SK-N-MC (cell line): ENCODE measurements at regions not wholly inside any gene's neighbourhood (a gene's known extent, or its start where the extent isn't known, plus 50 kb on each side); places are given as distances from the start of the nearest gene placed in this dataset.

ENCODE experiments used
- DNase-seq: peaks from one replicate; pipeline ENCODE4 v3.0.0-alpha.2; 2011; ENCODE audit warnings: low read depth, low spot score
- H3K27ac ChIP-seq: fragments of 200-600 bp; sonication (generic); 2 replicates; pipeline ENCODE4 v1.5.1; 2016; ENCODE audit warnings: mixed run types
- H3K36me3 ChIP-seq: fragments of 200-600 bp; sonication (generic); 2 replicates; pipeline ENCODE4 v1.6.1; 2017; ENCODE audit warnings: antibody characterized with exemption, low read length, mixed read lengths; ENCODE audit not compliant: insufficient read depth
- H3K4me3 ChIP-seq: fragments of 200-600 bp; sonication (generic); 2 replicates; pipeline ENCODE4 v1.5.1; 2016
- H3K9ac ChIP-seq: fragments of 200-600 bp; sonication (generic); 2 replicates; pipeline ENCODE4 v1.8.0; 2017; ENCODE audit warnings: mixed run types, mixed read lengths; ENCODE audit not compliant: insufficient read length
- H3K9me3 ChIP-seq: fragments of 200-600 bp; sonication (generic); 2 replicates; pipeline ENCODE4 v1.6.1; 2017; ENCODE audit warnings: low read depth, mild to moderate bottlenecking, antibody characterized with exemption, low read length, moderate library complexity, mixed read lengths
- EZH2 ChIP-seq: fragments of 200-600 bp; sonication (generic); IDR thresholded peaks from one replicate; pipeline ENCODE4 v1.6.1; 2017; ENCODE audit warnings: antibody characterized with exemption
- FOXP2 ChIP-seq: optimal IDR thresholded peaks from 2 replicates; pipeline ENCODE3; 2011; ENCODE audit warnings: mild to moderate bottlenecking, moderate library complexity; ENCODE audit not compliant: insufficient read depth; ENCODE audit errors: extremely low read length, control extremely low read depth
- POLR2AphosphoS5 ChIP-seq: IDR thresholded peaks from 2 replicates; pipeline ENCODE4 v1.6.1; 2012; ENCODE audit warnings: mild to moderate bottlenecking, low read depth, low read length, borderline replicate concordance

DNA sequence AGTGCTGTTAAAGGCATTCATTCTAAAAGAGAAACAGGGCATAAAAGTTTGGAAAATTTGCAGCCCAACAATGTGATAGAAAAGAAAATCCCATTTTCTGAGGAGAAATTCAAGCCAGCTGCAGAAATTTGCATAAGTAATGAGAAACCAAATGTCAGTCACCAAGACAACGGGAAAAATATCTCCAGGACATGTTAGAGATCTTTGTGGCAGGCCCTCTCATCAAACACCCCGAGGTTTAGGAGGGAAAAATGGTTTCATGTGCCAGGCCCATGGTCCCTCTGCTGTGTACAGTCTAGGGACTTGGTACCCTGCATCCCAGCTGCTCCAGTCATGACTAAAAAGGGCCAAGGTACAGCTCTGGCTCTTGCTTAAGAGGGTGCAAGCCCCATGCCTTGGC, 251.0 kb upstream of the FAR2 start:
- no peak overlapping the region for H3K9ac ChIP-seq
- no peak overlapping the region for H3K27ac ChIP-seq
- no peak for DNase-seq
- no peaks in the 10 kb centered on the region for H3K36me3 ChIP-seq
- no peaks in the 10 kb centered on the region for H3K9me3 ChIP-seq
- no peak overlapping the region for H3K4me3 ChIP-seq
- TF ChIP-seq POLR2AphosphoS5 (no peak), FOXP2 (no peak), EZH2 (no peak)

DNA sequence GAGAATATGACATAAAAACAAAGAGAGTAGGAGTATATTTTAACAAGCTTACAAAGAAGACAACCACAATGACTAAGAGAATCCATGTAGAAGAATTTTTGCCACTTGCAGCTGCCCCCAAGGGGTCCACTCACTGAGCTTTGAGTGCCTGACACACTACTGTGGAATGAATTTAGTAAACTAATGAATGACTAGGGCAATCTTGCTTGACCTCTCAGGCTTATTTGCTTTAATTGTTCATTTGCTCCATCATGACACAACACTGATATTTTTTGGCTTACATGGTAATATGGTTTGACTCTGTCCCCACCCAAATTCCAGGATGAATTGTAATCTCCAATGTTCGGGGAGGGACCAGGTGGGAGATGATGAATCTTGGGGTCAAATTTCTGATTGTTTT, 249.1 kb upstream of the FAR2 start:
- no peaks in the 10 kb centered on the region for H3K9me3 ChIP-seq
- DNase-seq, result no peak
- no peak overlapping the region for H3K4me3 ChIP-seq
- H3K27ac ChIP-seq, result no peak overlapping the region
- no peak for TF ChIP-seq FOXP2
- TF ChIP-seq POLR2AphosphoS5, result no peak
- no peak for TF ChIP-seq EZH2
- no peak overlapping the region for H3K9ac ChIP-seq
- H3K36me3 ChIP-seq, result no peaks in the 10 kb centered on the region

DNA sequence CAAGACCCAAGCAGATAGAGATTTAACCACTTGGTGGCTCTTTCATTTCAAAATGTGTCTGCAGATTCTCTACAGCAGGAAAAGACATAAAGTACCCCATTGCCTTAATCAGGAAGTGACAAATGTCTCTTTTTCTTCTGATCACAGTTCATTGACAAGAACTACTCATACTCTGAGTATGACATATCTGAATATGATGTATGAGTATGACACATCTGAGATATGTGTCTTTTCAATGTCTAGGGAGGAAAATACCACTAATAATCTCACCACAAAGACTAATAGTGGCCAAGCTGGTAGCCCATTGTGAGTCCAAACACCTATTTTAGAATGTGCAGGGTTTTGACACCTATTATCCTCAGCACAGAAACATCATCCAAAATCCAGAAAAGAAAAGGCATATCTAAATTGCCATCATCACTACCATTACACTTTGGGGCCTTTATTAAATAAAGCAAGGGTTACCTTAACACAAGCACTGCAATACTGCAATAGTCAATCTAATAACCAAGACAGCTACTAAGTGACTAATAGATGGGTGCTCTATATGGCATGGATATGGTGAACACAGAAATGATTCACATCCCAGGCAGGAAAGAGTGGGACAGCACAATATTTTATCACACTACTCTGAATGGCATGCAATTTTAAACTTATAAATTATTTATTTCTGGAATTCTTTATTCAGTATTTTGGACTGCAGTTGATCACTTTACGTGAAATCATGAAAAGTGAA, 243.7 kb upstream of the FAR2 start:
- no peaks in the 10 kb centered on the region for H3K36me3 ChIP-seq
- H3K9me3 ChIP-seq, result no peaks in the 10 kb centered on the region
- no peak overlapping the region for H3K4me3 ChIP-seq
- no peak overlapping the region for H3K9ac ChIP-seq
- H3K27ac ChIP-seq, result no peak overlapping the region
- DNase-seq, result no peak
- TF ChIP-seq FOXP2, result no peak
- no peak for TF ChIP-seq EZH2
- TF ChIP-seq POLR2AphosphoS5, result no peak

DNA sequence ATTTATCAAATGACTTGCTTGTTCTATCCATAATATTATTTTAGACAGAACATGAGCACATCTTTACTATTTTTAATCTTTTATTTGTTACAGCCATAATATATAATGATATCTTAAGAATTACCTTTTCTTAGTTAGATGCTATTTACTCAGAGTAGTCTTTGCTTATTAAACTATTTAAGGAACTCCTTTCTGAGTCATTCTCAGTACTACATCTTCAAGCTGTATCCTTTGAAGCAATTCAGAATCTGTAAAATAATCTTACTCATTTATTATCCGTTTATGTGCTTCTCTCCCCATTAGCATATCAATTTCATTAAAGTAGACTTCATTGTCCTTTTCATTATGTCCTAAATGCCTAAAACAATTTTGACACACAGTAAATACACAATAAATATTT, 240.4 kb upstream of the FAR2 start:
- TF ChIP-seq FOXP2 (no peak), EZH2 (no peak), POLR2AphosphoS5 (no peak)
- Histone ChIP-seq H3K9ac (no peak overlapping the region), H3K36me3 (no peaks in the 10 kb centered on the region)

DNA sequence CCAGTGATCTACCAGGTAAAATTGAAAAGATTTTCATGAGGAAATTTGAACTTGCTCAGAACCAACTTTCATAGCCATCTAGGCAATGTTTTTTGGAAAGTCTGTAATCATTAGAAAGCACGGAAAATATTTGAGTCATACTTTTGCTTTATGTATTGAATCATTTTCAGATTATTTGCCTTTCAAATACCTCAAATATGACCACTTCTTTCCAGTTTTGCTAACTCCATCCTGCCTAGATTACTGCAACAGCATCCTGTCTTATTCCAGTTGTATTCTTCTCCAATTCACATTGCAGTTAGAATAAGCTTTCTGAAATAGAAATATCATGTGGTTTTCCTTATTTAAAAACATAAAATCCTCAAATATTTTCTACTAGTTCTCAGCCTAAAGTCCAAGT, 239.8 kb upstream of the FAR2 start:
- peaks cover 2% of the 10 kb centered on the region; the same call in 1 of the 2 replicates for H3K9me3 ChIP-seq
- H3K36me3 ChIP-seq, result no peaks in the 10 kb centered on the region
- H3K4me3 ChIP-seq, result no peak overlapping the region
- no peak overlapping the region for H3K9ac ChIP-seq
- H3K27ac ChIP-seq, result no peak overlapping the region
- TF ChIP-seq FOXP2, result no peak
- TF ChIP-seq EZH2, result no peak
- no peak for TF ChIP-seq POLR2AphosphoS5
- no peak for DNase-seq

More for the DNA sequence above, 240.4 kb upstream of the FAR2 start:
- no peak overlapping the region for H3K4me3 ChIP-seq
- peaks cover 2% of the 10 kb centered on the region; the same call in 1 of the 2 replicates for H3K9me3 ChIP-seq
- H3K27ac ChIP-seq, result no peak overlapping the region
- no peak for DNase-seq

DNA sequence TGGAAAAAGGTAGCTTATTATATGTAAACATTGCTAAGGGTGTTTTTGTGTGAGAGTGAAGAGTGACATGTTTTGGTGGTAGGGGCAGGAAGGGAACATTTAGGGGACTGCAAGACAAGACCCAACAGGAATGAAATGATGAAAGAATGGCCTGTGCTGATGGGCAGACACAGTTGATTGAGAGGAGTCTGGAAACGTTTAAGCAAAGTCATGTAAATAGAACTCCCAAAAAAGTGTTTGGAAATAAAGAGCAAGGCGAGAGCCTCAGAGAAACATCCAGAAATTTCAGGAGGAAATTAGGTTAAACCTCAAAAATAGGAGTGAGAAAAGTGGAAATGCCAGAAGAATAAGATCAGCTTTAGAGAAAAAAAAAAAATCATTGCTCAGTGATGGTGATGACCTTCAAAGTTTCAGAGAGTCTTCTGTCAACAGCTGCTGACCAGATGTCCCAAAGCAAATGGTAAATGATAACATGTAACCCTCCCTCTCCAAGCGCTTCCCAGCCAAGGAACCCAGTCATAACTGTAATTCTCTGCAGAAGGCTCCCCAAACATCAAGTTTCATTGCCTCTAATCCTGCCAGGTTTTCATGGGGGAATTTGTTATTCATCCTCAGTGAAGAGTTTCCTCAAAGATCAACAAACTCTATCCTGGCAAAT, 223.2 kb upstream of the FAR2 start:
- Histone ChIP-seq H3K4me3 (no peak overlapping the region), H3K9ac (no peak overlapping the region), H3K27ac (no peak overlapping the region), H3K36me3 (no peaks in the 10 kb centered on the region), H3K9me3 (no peaks in the 10 kb centered on the region)
- no peak for TF ChIP-seq FOXP2
- no peak for TF ChIP-seq EZH2
- no peak for TF ChIP-seq POLR2AphosphoS5
- DNase-seq, result no peak

DNA sequence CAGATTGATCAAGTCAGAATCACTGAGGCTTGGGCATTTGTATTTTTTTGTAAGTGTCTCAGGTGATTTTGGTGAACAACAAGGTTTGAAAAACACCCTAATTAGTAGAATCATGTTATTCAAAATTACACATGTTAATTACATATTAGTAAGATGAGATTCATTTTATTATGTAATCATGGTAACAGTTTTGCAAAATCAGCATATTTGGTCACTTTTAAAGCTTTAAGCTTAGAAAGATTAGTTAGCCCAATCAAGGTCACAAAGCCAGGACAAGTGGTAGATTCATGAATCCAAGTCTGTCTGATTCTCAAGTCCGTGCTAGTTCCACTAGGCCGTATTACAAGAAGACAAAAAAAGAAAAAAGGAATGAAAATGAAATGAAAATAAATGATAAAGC, 218.4 kb upstream of the FAR2 start:
- no peak overlapping the region for H3K9ac ChIP-seq
- H3K27ac ChIP-seq, result no peak overlapping the region
- no peak for TF ChIP-seq EZH2
- no peak for TF ChIP-seq FOXP2
- no peak for TF ChIP-seq POLR2AphosphoS5
- no peak for DNase-seq
- no peaks in the 10 kb centered on the region for H3K36me3 ChIP-seq
- H3K4me3 ChIP-seq, result no peak overlapping the region
- no peaks in the 10 kb centered on the region for H3K9me3 ChIP-seq

DNA sequence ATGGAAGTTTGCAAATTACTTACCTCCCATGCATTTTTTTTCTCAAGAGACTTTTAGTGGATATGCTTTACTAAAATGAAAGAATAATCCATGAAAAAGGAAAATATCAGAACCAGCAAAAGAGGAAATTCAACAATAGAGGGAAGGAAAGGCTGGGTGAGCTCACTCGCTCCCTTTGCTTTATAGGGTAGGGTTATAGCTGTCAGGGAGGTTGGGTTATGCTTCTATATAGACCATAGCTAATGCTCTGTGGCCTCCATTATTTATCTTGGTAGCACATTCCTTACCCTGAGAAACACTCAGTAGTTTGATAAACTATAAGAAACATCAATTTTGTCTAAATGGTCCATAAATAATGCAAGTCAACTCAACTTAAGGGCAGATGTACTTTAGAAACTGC, 215.9 kb upstream of the FAR2 start:
- Histone ChIP-seq H3K27ac (no peak overlapping the region), H3K9ac (no peak overlapping the region), H3K9me3 (no peaks in the 10 kb centered on the region), H3K4me3 (no peak overlapping the region), H3K36me3 (no peaks in the 10 kb centered on the region)
- TF ChIP-seq EZH2 (no peak), POLR2AphosphoS5 (no peak), FOXP2 (no peak)
- DNase-seq, result no peak

DNA sequence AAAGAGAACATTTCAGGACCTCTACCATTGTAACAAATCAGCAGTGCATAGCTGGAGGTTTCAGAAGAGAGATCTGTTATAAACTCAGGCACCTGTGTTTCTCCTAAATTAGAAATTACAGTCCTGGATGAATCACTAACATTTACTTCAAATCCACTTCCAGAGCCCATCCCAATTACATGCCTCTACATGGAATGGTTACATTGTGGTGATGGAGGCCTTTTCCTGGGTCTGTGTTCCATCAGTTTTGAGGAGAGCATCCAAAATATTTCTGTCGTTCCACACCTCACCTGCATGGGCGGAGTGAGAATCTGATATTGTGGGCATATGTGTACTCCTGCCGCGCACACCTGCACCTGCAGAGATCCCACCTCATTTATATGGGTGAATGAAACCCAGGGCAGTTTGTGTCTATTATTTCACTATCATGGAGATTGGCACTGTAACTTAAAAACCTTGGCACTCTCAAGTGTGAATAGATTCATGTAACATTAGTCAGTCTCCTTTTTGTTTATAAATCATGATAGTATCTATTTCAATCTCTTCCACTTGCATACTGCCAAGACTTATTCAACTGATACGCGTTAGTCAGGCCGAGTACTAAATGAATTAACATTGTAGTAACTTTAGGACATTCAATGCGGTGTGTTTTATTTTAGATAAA, 215.1 kb upstream of the FAR2 start:
- Histone ChIP-seq H3K4me3 (no peak overlapping the region), H3K27ac (no peak overlapping the region), H3K36me3 (no peaks in the 10 kb centered on the region), H3K9ac (no peak overlapping the region), H3K9me3 (no peaks in the 10 kb centered on the region)
- no peak for TF ChIP-seq EZH2
- no peak for TF ChIP-seq POLR2AphosphoS5
- TF ChIP-seq FOXP2, result no peak
- no peak for DNase-seq
